ENCODE measurements at regions not wholly inside any gene's neighbourhood (a gene's known extent, or its start where the extent isn't known, plus 50 kb on each side); places are given as distances from the start of the nearest gene placed in this dataset.

GRCh38 chr5:118551716-118552115, 436.6 kb downstream of the DTWD2 start:
- H2AFZ ChIP-seq (ENCODE audit: control insufficient read depth, low read length): no peak overlapping the region
- H3K27me3 ChIP-seq (ENCODE audit: control insufficient read depth, extremely low read depth, insufficient read depth, low read length): no peaks in the 10 kb centered on the region
- no peaks in the 10 kb centered on the region for H4K20me1 ChIP-seq (ENCODE audit: control insufficient read depth, extremely low read depth, insufficient read depth, low read length)
- DNase-seq (ENCODE audit: low read depth, low spot score) (no peak), FAIRE-seq (no peak)
- no peaks in the 10 kb centered on the region for H3K9me3 ChIP-seq (ENCODE audit: control insufficient read depth, low read depth, low read length)
- no peak overlapping the region for H3K9ac ChIP-seq (ENCODE audit: control insufficient read depth, extremely low read depth, insufficient read depth, low read length)
- no peaks in the 10 kb centered on the region for H3K79me2 ChIP-seq (ENCODE audit: control insufficient read depth, insufficient read depth, low read length)
- dilution Hi-C loops (cut with MboI; ENCODE audit: extremely low pct_ligation_motif_present, low sequenced_read_pairs): no loop called here
- no peaks in the 10 kb centered on the region for H3K9me1 ChIP-seq (ENCODE audit: control insufficient read depth, extremely low read depth, insufficient read depth, low read length)
- no peaks in the 10 kb centered on the region for H3K36me3 ChIP-seq (ENCODE audit: control insufficient read depth in 2 of 2, extremely low read depth in 1 of 2, insufficient read depth in 2 of 2, low read length in 2 of 2)
- H3K4me1 ChIP-seq (ENCODE audit: control insufficient read depth, extremely low read depth, insufficient read depth, low read length): peaks cover 4% of the 10 kb centered on the region
- TF ChIP-seq CTCF (optimal IDR thresholded peaks at IDR 0.05 in 1 of 3, IDR thresholded peaks at IDR 0.05 in 1 of 3, conservative IDR thresholded peaks at IDR 0.05 in 1 of 3; ENCODE audit: extremely low read depth in 1 of 3, insufficient read depth in 2 of 3, low read length in 3 of 3) (no peak), EZH2 (IDR thresholded peaks at IDR 0.05; ENCODE audit: low read length) (no peak)
- H3K4me3 ChIP-seq (ENCODE audit: control insufficient read depth in 2 of 3, extremely low read depth in 1 of 3, insufficient read depth in 2 of 3, low read depth in 1 of 3, low read length in 3 of 3): no peak overlapping the region
- H3K27ac ChIP-seq (ENCODE audit: control insufficient read depth, insufficient read depth, low read length): no peak overlapping the region
- no peak overlapping the region for H3K4me2 ChIP-seq (ENCODE audit: control insufficient read depth, extremely low read depth, insufficient read depth, low read depth, low read length)

GRCh38 chr5:118551031-118551430, 437.3 kb downstream of the DTWD2 start:
- dilution Hi-C loops (cut with MboI; ENCODE audit: extremely low pct_ligation_motif_present, low sequenced_read_pairs): no loop called here
- H2AFZ ChIP-seq (ENCODE audit: control insufficient read depth, low read length): no peak overlapping the region
- H3K27me3 ChIP-seq (ENCODE audit: control insufficient read depth, extremely low read depth, insufficient read depth, low read length): no peaks in the 10 kb centered on the region
- TF ChIP-seq EZH2 (IDR thresholded peaks at IDR 0.05; ENCODE audit: low read length) (no peak), CTCF (optimal IDR thresholded peaks at IDR 0.05 in 1 of 3, IDR thresholded peaks at IDR 0.05 in 1 of 3, conservative IDR thresholded peaks at IDR 0.05 in 1 of 3; ENCODE audit: extremely low read depth in 1 of 3, insufficient read depth in 2 of 3, low read length in 3 of 3) (no peak)
- H3K9ac ChIP-seq (ENCODE audit: control insufficient read depth, extremely low read depth, insufficient read depth, low read length): no peak overlapping the region
- DNase-seq (ENCODE audit: low read depth, low spot score) (no peak), FAIRE-seq (no peak)
- H3K27ac ChIP-seq (ENCODE audit: control insufficient read depth, insufficient read depth, low read length): no peak overlapping the region
- H3K4me3 ChIP-seq (ENCODE audit: control insufficient read depth in 2 of 3, extremely low read depth in 1 of 3, insufficient read depth in 2 of 3, low read depth in 1 of 3, low read length in 3 of 3): no peak overlapping the region
- H3K9me1 ChIP-seq (ENCODE audit: control insufficient read depth, extremely low read depth, insufficient read depth, low read length): no peaks in the 10 kb centered on the region
- H3K4me2 ChIP-seq (ENCODE audit: control insufficient read depth, extremely low read depth, insufficient read depth, low read depth, low read length): no peak overlapping the region
- no peaks in the 10 kb centered on the region for H3K9me3 ChIP-seq (ENCODE audit: control insufficient read depth, low read depth, low read length)
- peaks cover 4% of the 10 kb centered on the region for H3K4me1 ChIP-seq (ENCODE audit: control insufficient read depth, extremely low read depth, insufficient read depth, low read length)
- H3K79me2 ChIP-seq (ENCODE audit: control insufficient read depth, insufficient read depth, low read length): no peaks in the 10 kb centered on the region
- H4K20me1 ChIP-seq (ENCODE audit: control insufficient read depth, extremely low read depth, insufficient read depth, low read length): no peaks in the 10 kb centered on the region
- H3K36me3 ChIP-seq (ENCODE audit: control insufficient read depth in 2 of 2, extremely low read depth in 1 of 2, insufficient read depth in 2 of 2, low read length in 2 of 2): no peaks in the 10 kb centered on the region

Data from keratinocyte (primary cell).